Fibroblast of pulmonary artery (primary cell): ENCODE measurements at regions not wholly inside any gene's neighbourhood (a gene's known extent, or its start where the extent isn't known, plus 50 kb on each side); places are given as distances from the start of the nearest gene placed in this dataset.
"Not testable (repeated sequence)": the region's sequence is repeated elsewhere in the genome, so short reads cannot be mapped to it uniquely, and the experiment has no call there.

Experiments used
- DNase-seq: peaks from one replicate; pipeline ENCODE4 v3.0.0-alpha.2; 2010; ENCODE audit warnings: low read depth
- H3K4me3 ChIP-seq: replicated peaks from 2 replicates; pipeline ENCODE4 v1.5.1; 2011; ENCODE audit warnings: low read depth, mild to moderate bottlenecking, control low read depth, low read length, moderate library complexity
- TF ChIP-seq, protein P1 (sequence below): IDR thresholded peaks from 2 replicates; pipeline ENCODE4 v1.5.1; 2011; ENCODE audit warnings: mild to moderate bottlenecking, control low read depth, low read length, inconsistent platforms; ENCODE audit errors: missing control alignments

DNA sequence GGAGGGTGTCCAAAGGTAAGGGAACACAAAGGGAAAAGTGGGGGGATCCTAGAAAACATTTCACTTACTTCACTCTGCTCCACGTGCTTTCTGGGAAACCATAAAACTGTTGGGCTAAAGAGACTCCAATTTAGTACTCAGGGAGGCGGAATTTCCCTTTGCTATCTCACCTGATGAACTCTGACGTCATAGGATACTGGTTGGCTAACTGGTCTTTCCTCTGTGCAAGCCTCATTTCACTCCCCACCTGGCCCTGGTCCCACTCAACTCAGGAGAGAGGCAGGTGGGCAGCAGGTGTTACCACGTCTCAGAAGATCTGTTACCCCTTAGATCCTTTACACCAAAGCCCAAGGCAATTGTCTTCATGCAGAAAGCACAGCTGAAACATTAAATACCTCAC, 51.8 kb upstream of the PMAIP1 start:
- TF ChIP-seq, protein P1, sequence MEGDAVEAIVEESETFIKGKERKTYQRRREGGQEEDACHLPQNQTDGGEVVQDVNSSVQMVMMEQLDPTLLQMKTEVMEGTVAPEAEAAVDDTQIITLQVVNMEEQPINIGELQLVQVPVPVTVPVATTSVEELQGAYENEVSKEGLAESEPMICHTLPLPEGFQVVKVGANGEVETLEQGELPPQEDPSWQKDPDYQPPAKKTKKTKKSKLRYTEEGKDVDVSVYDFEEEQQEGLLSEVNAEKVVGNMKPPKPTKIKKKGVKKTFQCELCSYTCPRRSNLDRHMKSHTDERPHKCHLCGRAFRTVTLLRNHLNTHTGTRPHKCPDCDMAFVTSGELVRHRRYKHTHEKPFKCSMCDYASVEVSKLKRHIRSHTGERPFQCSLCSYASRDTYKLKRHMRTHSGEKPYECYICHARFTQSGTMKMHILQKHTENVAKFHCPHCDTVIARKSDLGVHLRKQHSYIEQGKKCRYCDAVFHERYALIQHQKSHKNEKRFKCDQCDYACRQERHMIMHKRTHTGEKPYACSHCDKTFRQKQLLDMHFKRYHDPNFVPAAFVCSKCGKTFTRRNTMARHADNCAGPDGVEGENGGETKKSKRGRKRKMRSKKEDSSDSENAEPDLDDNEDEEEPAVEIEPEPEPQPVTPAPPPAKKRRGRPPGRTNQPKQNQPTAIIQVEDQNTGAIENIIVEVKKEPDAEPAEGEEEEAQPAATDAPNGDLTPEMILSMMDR, result no peak
- DNase-seq, result no peak
- no peak overlapping the region for H3K4me3 ChIP-seq

DNA sequence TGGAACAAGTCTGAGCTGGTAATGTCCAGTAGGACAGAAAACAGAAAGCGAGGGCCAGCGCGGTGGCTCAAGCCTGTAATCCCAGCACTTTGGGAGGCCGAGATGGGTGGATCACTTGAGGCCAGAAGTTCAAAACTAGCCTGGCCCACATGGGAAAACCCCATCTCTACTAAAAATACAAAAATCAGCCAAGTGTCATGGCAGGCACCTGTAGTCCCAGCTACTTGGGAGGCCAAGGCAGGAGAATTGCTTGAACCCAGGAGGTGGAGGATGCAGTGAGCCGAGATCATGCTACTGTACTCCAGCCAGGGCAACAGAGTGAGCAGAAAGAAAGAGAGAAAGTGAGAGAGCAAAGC, 52.3 kb upstream of the PMAIP1 start:
- not testable (repeated sequence) for DNase-seq, H3K4me3 ChIP-seq

DNA sequence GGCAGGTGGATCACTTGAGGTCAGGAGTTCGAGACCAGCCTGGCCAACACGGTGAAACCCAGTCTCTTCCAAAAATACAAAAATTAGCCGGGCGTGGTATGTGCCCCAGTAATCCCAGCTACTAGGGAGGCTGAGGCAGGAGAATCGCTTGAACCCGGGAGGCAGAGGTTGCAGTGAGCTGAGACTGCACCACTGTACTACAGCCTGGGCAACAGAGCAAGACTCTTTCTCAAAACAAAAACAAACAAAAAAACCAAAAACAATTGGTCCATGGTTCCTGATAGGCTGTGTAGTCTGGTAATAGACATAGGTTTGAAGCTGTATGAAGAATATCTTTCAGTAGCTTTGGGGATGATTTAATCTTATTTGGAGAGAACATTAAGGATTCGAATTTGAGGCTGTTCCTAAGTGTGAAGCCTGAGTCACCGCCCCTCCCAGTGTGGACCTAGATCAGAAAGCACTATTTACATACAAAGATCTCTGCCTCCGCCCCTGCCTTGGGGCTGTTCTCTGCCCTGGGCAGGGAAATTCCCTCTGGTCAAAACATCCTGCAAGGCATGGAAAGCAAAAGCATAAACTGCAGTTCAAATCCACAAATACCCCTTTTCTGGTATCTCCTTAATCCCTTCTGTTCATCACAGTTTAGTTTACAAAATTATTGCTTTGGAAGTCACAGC, 52.8 kb upstream of the PMAIP1 start:
- TF ChIP-seq, protein P1, result no peak
- no peak overlapping the region for H3K4me3 ChIP-seq
- peak; percentile 49 for DNase-seq

DNA sequence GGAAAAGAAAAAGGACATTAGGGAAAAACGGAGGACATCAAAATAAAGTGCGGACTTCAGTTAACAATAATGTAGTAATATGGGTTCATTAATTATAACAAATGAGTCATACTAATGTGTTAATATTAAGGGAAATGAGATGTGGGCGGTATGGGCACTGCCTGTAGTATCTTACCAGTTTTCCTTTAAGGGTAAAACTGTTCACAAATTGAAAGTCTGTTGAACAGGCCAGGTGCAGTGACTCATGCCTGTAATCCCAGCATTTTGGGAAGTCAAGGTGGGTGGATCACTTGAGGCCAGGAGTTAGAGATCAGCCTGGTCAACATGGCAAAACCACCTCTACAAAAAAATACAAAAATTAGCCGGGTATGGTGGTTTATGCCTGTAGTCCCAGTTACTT, 56.8 kb upstream of the PMAIP1 start:
- DNase-seq, result no peak
- TF ChIP-seq, protein P1, result no peak
- H3K4me3 ChIP-seq, result no peak overlapping the region

DNA sequence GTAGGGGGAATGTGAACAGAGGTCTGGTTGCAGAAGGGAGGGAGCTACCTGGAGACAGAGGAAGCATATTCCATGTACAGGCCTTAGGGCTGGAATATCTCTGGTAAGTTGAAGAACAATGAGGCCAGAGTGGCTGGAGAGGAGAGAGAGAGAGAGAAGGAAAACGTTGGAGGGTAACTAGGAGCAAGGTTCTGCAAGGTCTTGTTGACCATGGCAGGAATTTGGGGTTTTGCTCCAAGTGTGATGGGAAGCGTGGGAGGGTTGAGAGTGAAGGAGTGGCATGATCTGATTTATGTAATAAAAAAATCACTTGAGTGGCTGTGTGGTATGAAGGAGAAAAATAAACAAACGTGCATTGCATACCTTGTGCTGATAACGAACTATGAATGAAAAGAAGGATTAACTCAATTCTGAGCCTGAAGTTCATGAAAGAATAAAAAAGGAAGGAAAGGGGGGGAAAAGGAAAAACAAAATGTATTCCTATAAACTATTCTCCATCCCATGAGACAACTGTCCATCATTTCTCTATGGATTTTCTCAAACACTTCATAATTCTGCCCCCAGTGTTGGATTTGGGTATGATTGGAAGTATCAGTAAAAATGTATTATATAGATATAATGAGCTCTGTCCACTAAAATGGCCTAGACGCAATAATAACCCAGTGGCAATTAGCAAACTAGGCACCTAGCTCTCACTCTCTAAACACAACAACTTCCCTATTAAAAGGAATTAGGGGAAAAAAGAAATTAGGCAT, 59.7 kb upstream of the PMAIP1 start:
- DNase-seq, result no peak
- TF ChIP-seq, protein P1, result peak; percentile 30
- no peak overlapping the region for H3K4me3 ChIP-seq

DNA sequence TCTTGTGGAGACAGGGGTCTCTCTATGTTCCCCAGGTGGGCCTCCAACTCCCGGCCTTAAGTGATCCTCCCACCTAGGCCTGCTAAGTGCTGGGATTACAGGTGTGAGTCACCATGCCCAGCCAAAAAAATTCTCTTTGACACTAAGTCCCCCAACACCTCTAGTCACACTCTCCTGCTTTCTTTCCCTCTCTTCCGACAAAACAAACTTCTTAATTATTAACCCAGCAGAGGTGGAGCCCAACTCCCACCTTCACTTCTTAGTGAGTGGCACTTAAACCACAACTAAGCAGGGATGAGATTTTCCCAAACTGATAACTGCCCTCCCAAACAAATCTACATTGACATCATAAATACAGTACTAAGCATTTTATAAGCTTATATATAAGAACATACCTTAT, 60.5 kb upstream of the PMAIP1 start:
- no peak for DNase-seq
- TF ChIP-seq, protein P1, result no peak

DNA sequence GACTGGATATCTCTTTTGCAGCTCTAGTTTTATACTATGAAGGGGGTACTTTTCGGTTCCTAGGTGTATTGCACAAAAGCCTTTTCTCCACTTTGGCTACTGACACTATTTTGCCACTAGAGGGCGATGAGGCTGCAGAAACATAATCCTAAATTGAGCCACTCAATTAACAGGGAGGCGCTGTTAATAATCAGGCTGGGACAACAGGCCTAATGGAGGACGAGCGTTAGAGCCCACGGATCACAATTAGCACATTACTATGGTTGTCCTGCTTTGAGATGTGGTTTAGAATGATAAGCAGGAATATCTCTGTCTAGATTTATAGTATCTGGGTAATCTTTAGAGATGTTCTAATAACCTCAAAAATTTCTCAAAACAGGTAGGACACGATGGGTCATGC, 62.2 kb upstream of the PMAIP1 start:
- DNase-seq, result peak; percentile 77
- H3K4me3 ChIP-seq, result no peak overlapping the region
- TF ChIP-seq, protein P1, result peak; percentile 92

More for the DNA sequence above, 60.5 kb upstream of the PMAIP1 start:
- no peak overlapping the region for H3K4me3 ChIP-seq
